Gastroesophageal sphincter (tissue), 4 donors: ENCODE measurements at regions not wholly inside any gene's neighbourhood (a gene's known extent, or its start where the extent isn't known, plus 50 kb on each side); places are given as distances from the start of the nearest gene placed in this dataset.

ENCODE experiments used
- ATAC-seq: fragments of 150-250 bp; one replicate; pipeline ENCODE4 v1.9.1; 2016; ENCODE audit warnings: mild to moderate bottlenecking, moderate library complexity
- H3K27ac ChIP-seq, 4 donors: fragments of 200-600 bp; sonication (generic) in 3 of 4; 1 replicate in 3 of 4; 2 replicates in 1 of 4; pipeline ENCODE4 v1.5.1; 2016 to 2019
- H3K27me3 ChIP-seq: fragments of 200-600 bp; sonication (generic); one replicate; pipeline ENCODE4 v1.5.1; 2019
- H3K36me3 ChIP-seq, 2 donors: fragments of 200-600 bp; sonication (generic); one replicate each; pipeline ENCODE4 v1.5.1; 2019; ENCODE audit warnings: control low read depth in 1 of 2
- H3K4me1 ChIP-seq, 3 donors: fragments of 200-600 bp; sonication (generic); 1 replicate in 2 of 3; 2 replicates in 1 of 3; pipeline ENCODE4 v1.5.1; 2016 to 2019; ENCODE audit warnings: control low read depth in 2 of 3
- H3K4me3 ChIP-seq, 2 donors: fragments of 200-600 bp; sonication (generic); one replicate each; pipeline ENCODE4 v1.5.1; 2019; ENCODE audit warnings: mild to moderate bottlenecking in 1 of 2, moderate library complexity in 1 of 2
- H3K9me3 ChIP-seq, 3 donors: fragments of 200-600 bp; sonication (generic); one replicate each; pipeline ENCODE4 v1.5.1; 2017 to 2019; ENCODE audit warnings: control low read depth in 2 of 3
- CTCF ChIP-seq, 4 experiments: fragments of 200-600 bp in 2 of 4; fragments of 450-650 bp in 2 of 4; sonication (generic) in 1 of 4; IDR thresholded peaks; one replicate each; pipeline ENCODE4 v1.5.1; 2017 to 2019; ENCODE audit warnings: antibody characterized with exemption in 4 of 4, mild to moderate bottlenecking in 2 of 4, moderate library complexity in 2 of 4
- EP300 ChIP-seq: sonication (generic); formaldehyde crosslinking; IDR thresholded peaks from one replicate; pipeline ENCODE4 v1.6.1; 2017; ENCODE audit warnings: antibody characterized with exemption, mild to moderate bottlenecking
- POLR2A ChIP-seq, 2 donors: fragments of 450-650 bp; IDR thresholded peaks; one replicate each; pipeline ENCODE4 v1.6.1; 2017; ENCODE audit warnings: antibody characterized with exemption in 2 of 2, mild to moderate bottlenecking in 2 of 2, moderate library complexity in 1 of 2
- POLR2AphosphoS5 ChIP-seq: sonication (generic); formaldehyde crosslinking; IDR thresholded peaks from one replicate; pipeline ENCODE4 v1.6.1; 2017; ENCODE audit warnings: antibody characterized with exemption
- WGBS, 2 donors: methylation state at CpG; one replicate each; pipeline ENCODE4 v1.1.5; 2018; ENCODE audit warnings: low coverage in 1 of 2; 5-methylcytosine and 5-hydroxymethylcytosine counted together

- ATAC-seq, result no peak
- Histone ChIP-seq H3K4me3 (no peak overlapping the region), H3K4me1 (no peaks in the 10 kb centered on the region), H3K36me3 (no peaks in the 10 kb centered on the region), H3K27ac (no peak overlapping the region), H3K9me3 (no peaks in the 10 kb centered on the region), H3K27me3 (no peaks in the 10 kb centered on the region)
- WGBS, 2 donors, result 0 to 15% methylated on average over 3 of the region's 3 CpGs
- no peak for TF ChIP-seq POLR2A (IDR thresholded peaks at IDR 0.05)
- no peak for TF ChIP-seq POLR2AphosphoS5
- no peak for TF ChIP-seq CTCF (IDR thresholded peaks at IDR 0.05)
- TF ChIP-seq EP300, result no peak
These were observed 191.9 kb upstream of the CXCL13 start for GRCh38 chr4:77413766-77414165.

DNA sequence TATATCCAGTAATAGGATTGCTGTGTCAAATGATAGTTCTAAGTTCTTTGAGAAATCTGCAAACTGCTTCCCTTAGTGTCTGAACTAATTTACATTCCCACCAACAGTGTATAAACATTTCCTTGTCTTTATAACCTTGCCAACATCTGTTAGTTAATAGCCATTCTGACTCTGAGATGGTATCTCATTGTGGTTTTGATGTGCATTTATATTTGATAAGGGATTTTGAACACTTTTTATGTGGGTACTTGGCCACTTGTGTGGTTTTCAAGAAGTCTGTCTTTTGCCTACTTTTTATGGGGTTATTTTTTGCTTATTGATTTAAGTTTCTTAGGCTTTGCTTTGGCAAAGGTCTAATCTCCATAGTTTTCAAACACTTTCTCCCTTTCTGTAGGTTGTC is 189.9 kb upstream of the CXCL13 start:
- TF ChIP-seq CTCF (IDR thresholded peaks at IDR 0.05) (no peak), POLR2AphosphoS5 (no peak), EP300 (no peak), POLR2A (IDR thresholded peaks at IDR 0.05) (no peak)
- H3K9me3 ChIP-seq, result no peaks in the 10 kb centered on the region
- ATAC-seq, result no peak
- no peaks in the 10 kb centered on the region for H3K4me1 ChIP-seq
- H3K4me3 ChIP-seq, result no peak overlapping the region
- no peaks in the 10 kb centered on the region for H3K36me3 ChIP-seq
- H3K27me3 ChIP-seq, result no peaks in the 10 kb centered on the region
- no peak overlapping the region for H3K27ac ChIP-seq

DNA sequence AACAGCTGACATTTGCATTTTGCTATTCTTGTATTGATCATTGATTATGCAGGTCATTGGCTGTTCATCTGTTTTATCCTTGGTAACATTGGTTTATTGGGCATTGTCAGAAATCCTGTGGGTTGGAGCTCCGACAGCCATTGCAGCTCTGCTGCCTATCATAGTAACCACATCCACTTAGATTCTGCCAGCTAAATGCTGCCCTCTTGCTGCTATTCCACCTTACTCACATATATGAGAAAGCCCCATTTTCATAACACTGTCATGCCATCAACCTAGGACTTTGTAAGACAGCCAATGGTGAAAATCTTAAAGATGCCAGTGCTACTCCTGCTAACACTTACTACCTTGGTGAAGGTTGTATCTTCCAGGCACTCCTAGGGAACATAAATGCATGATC is 187.3 kb upstream of the CXCL13 start:
- no peaks in the 10 kb centered on the region for H3K27me3 ChIP-seq
- ATAC-seq, result no peak
- TF ChIP-seq POLR2AphosphoS5, result no peak
- TF ChIP-seq CTCF (IDR thresholded peaks at IDR 0.05), result no peak
- TF ChIP-seq POLR2A (IDR thresholded peaks at IDR 0.05), result no peak
- H3K4me3 ChIP-seq, result no peak overlapping the region
- no peaks in the 10 kb centered on the region for H3K36me3 ChIP-seq
- H3K9me3 ChIP-seq, result no peaks in the 10 kb centered on the region
- WGBS, 2 donors, result 89% methylated on average over 1 of the region's 1 CpG; no CpG with 5 or more reads in 1 of the 2 donors
- no peaks in the 10 kb centered on the region for H3K4me1 ChIP-seq
- H3K27ac ChIP-seq, result no peak overlapping the region

DNA sequence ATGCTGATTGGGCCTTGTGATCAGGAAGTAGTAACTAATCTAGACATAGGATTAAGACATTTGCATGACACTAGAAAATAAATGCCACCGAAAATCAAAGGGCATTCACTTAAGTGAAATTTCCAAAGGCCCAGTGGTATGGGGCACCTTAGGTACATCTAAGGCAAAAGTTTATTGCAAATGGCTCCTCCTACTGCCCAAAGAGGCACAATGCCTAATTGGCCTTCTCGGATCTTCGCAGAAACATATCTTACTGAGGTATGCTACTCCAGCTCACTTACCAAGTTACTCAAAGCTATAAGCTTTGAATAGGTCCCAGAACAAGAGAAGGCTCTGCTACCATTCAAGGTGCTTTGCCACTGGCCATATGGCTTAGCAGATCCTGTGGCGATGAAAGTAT is 174.8 kb upstream of the CXCL13 start:
- Histone ChIP-seq H3K4me1 (peaks cover 2 to 28% (median 5%) of the 10 kb centered on the region in 3 donors), H3K36me3 (no peaks in the 10 kb centered on the region), H3K9me3 (no peaks in the 10 kb centered on the region), H3K27ac (no peak overlapping the region), H3K27me3 (no peaks in the 10 kb centered on the region), H3K4me3 (no peak overlapping the region)
- no peak for TF ChIP-seq CTCF (IDR thresholded peaks at IDR 0.05)
- no peak for TF ChIP-seq EP300
- TF ChIP-seq POLR2AphosphoS5, result no peak
- TF ChIP-seq POLR2A (IDR thresholded peaks at IDR 0.05), result no peak
- ATAC-seq, result no peak
- WGBS, 2 donors, result 87 to 95% methylated on average over 4 of the region's 4 CpGs

DNA sequence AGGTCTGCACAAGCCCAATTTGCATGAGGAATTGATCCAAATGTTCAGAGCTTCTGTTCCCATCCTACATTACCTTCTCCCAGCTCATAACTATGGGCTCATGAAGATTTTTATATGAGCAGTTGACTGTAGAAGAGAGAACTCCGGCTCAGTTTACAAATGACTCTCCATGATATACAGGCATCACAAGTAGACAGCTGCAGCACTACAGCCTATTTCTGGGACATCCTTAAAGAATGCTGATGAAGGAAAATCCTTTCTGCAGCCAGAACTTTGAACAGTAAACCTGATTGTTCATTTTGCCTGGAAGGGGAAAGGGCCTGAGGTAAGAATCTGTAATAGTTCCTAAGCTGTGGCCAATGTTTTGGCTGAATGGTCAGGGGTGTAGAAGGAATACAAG is 174.1 kb upstream of the CXCL13 start:
- peaks cover 2 to 28% (median 5%) of the 10 kb centered on the region in 3 donors for H3K4me1 ChIP-seq
- H3K9me3 ChIP-seq, result no peaks in the 10 kb centered on the region
- H3K27me3 ChIP-seq, result no peaks in the 10 kb centered on the region
- H3K36me3 ChIP-seq, result no peaks in the 10 kb centered on the region
- no peak overlapping the region for H3K4me3 ChIP-seq
- H3K27ac ChIP-seq, result no peak overlapping the region
- ATAC-seq, result no peak
- WGBS, 2 donors, result 67 to 100% methylated on average over 1 of the region's 1 CpG
- TF ChIP-seq POLR2AphosphoS5, result no peak
- TF ChIP-seq EP300, result no peak
- TF ChIP-seq POLR2A (IDR thresholded peaks at IDR 0.05), result no peak
- TF ChIP-seq CTCF (IDR thresholded peaks at IDR 0.05), result no peak
